HUES64 (cell line): ENCODE measurements at regions not wholly inside any gene's neighbourhood (a gene's known extent, or its start where the extent isn't known, plus 50 kb on each side); places are given as distances from the start of the nearest gene placed in this dataset.

Experiments
- H3K27ac ChIP-seq: 2 replicates; pipeline ENCODE4 v1.7.0; 2013; ENCODE audit warnings: low read depth, low read length, inconsistent platforms
- H3K27me3 ChIP-seq: 2 replicates; pipeline ENCODE4 v1.6.1; 2013; ENCODE audit warnings: mild to moderate bottlenecking, low read length; ENCODE audit not compliant: insufficient read depth
- H3K36me3 ChIP-seq: 2 replicates; pipeline ENCODE4 v1.6.1; 2013; ENCODE audit warnings: mild to moderate bottlenecking, low read length; ENCODE audit not compliant: insufficient read depth
- H3K4me1 ChIP-seq: 2 replicates; pipeline ENCODE4 v1.6.1; 2013; ENCODE audit warnings: mild to moderate bottlenecking, low read length, moderate library complexity; ENCODE audit not compliant: insufficient read depth
- H3K4me3 ChIP-seq: 2 replicates; pipeline ENCODE4 v1.5.1; 2013; ENCODE audit warnings: mild to moderate bottlenecking, low read length, moderate library complexity
- H3K9ac ChIP-seq: 2 replicates; pipeline ENCODE4 v1.6.1; 2013; ENCODE audit warnings: mild to moderate bottlenecking, low read depth, low read length
- H3K9me3 ChIP-seq: 2 replicates; pipeline ENCODE4 v1.6.1; 2013; ENCODE audit warnings: low read depth, low read length; ENCODE audit not compliant: insufficient read depth
- WGBS: fragments of 150-250, 120-280 bp; methylation state at CpG from one replicate; pipeline ENCODE4 v1.1.7; 2013; ENCODE audit warnings: missing lambda C conversion rate; 5-methylcytosine and 5-hydroxymethylcytosine counted together

- Histone ChIP-seq H3K9ac (no peak overlapping the region), H3K4me1 (no peaks in the 10 kb centered on the region), H3K9me3 (no peaks in the 10 kb centered on the region), H3K27ac (no peak overlapping the region), H3K27me3 (no peaks in the 10 kb centered on the region), H3K4me3 (no peak overlapping the region), H3K36me3 (no peaks in the 10 kb centered on the region)
- WGBS = 87% methylated on average over 4 of the region's 4 CpGs
These were observed 106.4 kb upstream of the C14orf180 start for GRCh38 chr14:104473244-104473565.

DNA sequence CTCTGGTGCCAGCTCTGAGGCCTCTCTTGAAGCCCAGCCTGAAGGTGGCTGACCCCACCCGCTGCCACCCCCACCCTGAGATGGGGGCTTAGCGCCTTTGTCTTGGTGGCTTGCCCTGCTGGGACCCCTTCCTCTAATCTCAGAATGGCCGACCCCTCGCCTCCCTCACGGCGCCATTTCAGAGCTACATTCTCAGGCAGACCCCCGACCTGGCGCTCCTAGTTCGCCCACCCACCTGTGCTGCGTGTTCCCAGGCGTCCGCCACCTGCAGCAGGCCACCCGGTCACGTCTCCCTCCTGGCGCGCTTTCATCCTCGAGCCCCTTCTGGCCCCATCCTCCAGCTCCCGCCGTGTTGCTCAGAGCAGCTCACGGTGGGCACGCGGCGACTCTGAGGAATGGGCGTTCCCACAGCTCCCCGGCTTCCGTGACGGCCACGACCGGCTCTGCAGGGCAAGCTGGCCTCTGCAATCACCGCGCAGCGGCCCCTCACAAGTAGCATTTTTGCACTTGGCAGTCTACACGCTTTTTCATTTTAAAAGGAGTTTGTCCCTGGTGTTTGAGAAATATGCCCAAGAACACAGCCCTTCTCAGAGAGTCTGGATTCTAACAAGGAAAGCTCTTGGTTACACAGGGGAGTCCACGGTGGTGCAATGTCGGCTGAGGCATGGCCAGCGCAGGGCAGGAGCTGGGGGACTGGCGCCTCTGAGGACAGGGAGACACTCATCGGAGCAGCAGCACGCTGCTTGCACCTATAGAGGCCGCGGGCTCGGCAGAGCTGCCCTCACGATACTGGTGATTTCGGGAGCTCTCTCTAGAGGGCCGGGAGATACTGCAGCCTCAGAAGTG, 105.7 kb upstream of the C14orf180 start:
- WGBS = 94% methylated on average over 45 of the region's 45 CpGs
- Histone ChIP-seq H3K36me3 (no peaks in the 10 kb centered on the region), H3K27me3 (no peaks in the 10 kb centered on the region), H3K9me3 (no peaks in the 10 kb centered on the region), H3K4me3 (no peak overlapping the region), H3K9ac (no peak overlapping the region), H3K4me1 (no peaks in the 10 kb centered on the region), H3K27ac (no peak overlapping the region)

GRCh38 chr14:104474495-104475213, 104.9 kb upstream of the C14orf180 start:
- 92% methylated on average over 18 of the region's 18 CpGs for WGBS
- Histone ChIP-seq H3K9me3 (no peaks in the 10 kb centered on the region), H3K4me1 (no peaks in the 10 kb centered on the region), H3K27me3 (no peaks in the 10 kb centered on the region), H3K9ac (no peak overlapping the region), H3K27ac (no peak overlapping the region), H3K4me3 (no peak overlapping the region), H3K36me3 (no peaks in the 10 kb centered on the region)

DNA sequence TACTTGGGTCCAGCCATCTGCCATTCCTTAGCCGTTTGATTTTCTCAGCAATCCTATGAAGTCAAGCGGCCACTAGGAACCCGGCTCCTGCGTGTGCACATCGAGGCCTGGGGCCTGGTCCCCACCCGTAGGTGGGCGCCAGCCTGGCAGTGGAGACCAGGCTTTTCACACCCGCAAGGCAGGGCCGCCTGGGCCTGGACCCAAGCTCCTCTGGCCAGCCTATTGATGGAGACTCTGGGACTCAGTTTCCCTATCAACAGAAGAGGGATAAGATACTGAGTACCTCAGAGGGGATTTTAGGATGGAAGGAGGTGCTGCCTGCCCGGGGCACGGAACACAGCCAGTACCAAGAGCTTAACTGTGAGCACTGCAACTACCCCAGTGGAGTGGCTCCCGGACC, 104.3 kb upstream of the C14orf180 start:
- WGBS = 90% methylated on average over 12 of the region's 12 CpGs

GRCh38 chr14:104475802-104476201, 103.8 kb upstream of the C14orf180 start:
- Histone ChIP-seq H3K4me1 (no peaks in the 10 kb centered on the region), H3K4me3 (no peak overlapping the region), H3K9ac (no peak overlapping the region), H3K36me3 (no peaks in the 10 kb centered on the region), H3K9me3 (no peaks in the 10 kb centered on the region), H3K27ac (no peak overlapping the region), H3K27me3 (no peaks in the 10 kb centered on the region)
- WGBS = 97% methylated on average over 10 of the region's 10 CpGs

More for the DNA sequence above, 104.3 kb upstream of the C14orf180 start:
- no peak overlapping the region for H3K9ac ChIP-seq
- no peak overlapping the region for H3K27ac ChIP-seq
- no peaks in the 10 kb centered on the region for H3K4me1 ChIP-seq
- H3K36me3 ChIP-seq = no peaks in the 10 kb centered on the region
- H3K4me3 ChIP-seq = no peak overlapping the region
- no peaks in the 10 kb centered on the region for H3K9me3 ChIP-seq
- H3K27me3 ChIP-seq = no peaks in the 10 kb centered on the region

- Histone ChIP-seq H3K9me3 (peaks cover 5% of the 10 kb centered on the region; the same call in 1 of the 2 replicates), H3K4me3 (no peak overlapping the region), H3K36me3 (no peaks in the 10 kb centered on the region), H3K27me3 (no peaks in the 10 kb centered on the region), H3K9ac (no peak overlapping the region), H3K27ac (no peak overlapping the region), H3K4me1 (no peaks in the 10 kb centered on the region)
- WGBS = 95% methylated on average over 10 of the region's 10 CpGs
These were observed 103.1 kb upstream of the C14orf180 start for GRCh38 chr14:104476437-104476836.

DNA sequence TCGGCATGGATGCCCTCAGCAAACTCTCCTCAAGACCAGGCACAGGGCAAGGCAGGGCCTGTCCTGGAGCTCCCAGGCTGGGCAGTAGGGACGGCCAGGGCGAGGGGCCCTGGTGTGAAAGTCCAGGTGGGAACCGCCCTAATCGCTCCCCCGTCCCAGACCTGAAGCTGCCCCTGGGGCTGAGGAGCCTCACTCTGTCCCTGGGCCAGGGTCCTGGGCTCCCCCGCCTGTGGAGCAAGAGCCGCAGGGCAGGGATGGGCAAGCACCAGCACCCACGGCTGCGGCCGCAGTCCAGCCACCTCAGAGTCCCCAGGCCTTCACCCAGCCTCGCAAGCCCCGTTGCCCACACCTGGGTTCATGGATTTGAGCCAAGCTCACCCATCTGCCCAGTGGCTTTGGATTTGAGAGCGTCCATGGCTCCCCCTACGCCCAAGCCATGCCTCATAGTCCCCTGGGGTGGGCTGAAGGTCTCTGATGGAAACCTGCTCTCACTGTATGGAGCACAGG, 102.4 kb upstream of the C14orf180 start:
- no peaks in the 10 kb centered on the region for H3K27me3 ChIP-seq
- WGBS = 95% methylated on average over 15 of the region's 15 CpGs
- no peaks in the 10 kb centered on the region for H3K36me3 ChIP-seq
- H3K4me1 ChIP-seq = no peaks in the 10 kb centered on the region
- no peak overlapping the region for H3K9ac ChIP-seq
- H3K4me3 ChIP-seq = no peak overlapping the region
- peaks cover 11% of the 10 kb centered on the region for H3K9me3 ChIP-seq
- H3K27ac ChIP-seq = no peak overlapping the region

DNA sequence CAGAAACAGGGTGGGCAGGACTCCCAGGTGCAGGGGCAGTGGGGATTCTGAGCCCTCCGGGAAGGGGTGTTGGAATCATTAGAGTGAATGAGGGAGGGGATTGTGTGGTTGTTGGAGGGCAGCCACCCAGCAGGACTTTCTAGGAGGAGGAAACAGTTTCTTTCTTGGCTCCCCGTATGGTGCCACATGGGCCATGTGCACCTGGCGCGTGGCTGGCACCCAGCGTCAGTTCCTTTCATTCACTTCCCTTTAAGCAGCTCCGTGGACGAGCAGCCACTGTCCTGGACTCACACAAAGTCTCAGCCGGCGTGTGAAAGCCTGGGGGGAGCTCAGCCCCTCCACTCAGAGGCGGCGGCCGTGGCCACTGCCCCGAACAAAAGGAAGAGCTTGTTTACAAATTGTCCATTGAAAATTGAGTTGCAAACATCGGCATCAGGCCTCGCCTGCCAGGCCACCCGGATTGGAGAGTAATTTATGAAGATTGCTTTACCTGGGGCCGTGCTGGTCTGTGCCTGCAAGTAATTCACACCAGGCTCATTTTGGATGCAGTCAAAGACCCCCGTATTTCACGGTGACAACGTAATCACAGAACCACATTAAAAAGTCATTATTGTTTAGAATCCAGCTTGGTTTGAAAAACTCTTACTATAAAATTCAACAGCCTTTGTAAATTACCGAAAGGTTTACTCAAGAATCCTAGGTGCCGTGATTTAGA, 101.7 kb upstream of the C14orf180 start:
- Histone ChIP-seq H3K4me3 (no peak overlapping the region), H3K27me3 (no peaks in the 10 kb centered on the region), H3K9me3 (peaks cover 11% of the 10 kb centered on the region), H3K27ac (no peak overlapping the region), H3K4me1 (no peaks in the 10 kb centered on the region), H3K9ac (no peak overlapping the region), H3K36me3 (no peaks in the 10 kb centered on the region)
- 93% methylated on average over 22 of the region's 22 CpGs for WGBS

DNA sequence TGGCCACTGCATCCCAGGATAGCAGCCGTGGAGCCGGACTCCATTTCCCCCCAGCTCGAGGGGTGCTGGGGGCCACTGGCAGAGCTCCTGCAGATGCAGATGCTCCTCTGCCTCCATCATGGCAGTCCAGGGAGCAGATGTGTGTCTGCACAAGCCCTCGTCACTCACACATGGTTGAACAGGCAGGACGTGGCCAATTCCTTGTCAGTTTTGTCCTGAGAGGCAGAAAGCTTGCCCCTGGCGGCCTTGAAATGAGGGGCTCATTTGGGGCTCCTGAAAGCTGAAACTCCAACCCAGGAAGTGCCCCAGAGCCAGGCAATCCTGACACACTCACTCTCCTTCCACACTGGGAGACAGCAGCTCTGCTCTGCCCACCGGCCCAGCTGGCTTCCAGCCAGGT, 100.9 kb upstream of the C14orf180 start:
- Histone ChIP-seq H3K9me3 (peaks cover 11% of the 10 kb centered on the region), H3K9ac (no peak overlapping the region), H3K36me3 (no peaks in the 10 kb centered on the region), H3K27me3 (no peaks in the 10 kb centered on the region), H3K4me3 (no peak overlapping the region), H3K4me1 (no peaks in the 10 kb centered on the region), H3K27ac (no peak overlapping the region)
- WGBS = 91% methylated on average over 7 of the region's 7 CpGs

GRCh38 chr14:104479901-104480300, 99.7 kb upstream of the C14orf180 start:
- 90% methylated on average over 10 of the region's 10 CpGs for WGBS
- Histone ChIP-seq H3K4me1 (no peaks in the 10 kb centered on the region), H3K27me3 (no peaks in the 10 kb centered on the region), H3K27ac (no peak overlapping the region), H3K4me3 (no peak overlapping the region), H3K9ac (no peak overlapping the region), H3K9me3 (peaks cover 11% of the 10 kb centered on the region), H3K36me3 (no peaks in the 10 kb centered on the region)

GRCh38 chr14:104481323-104481722, 98.2 kb upstream of the C14orf180 start:
- 92% methylated on average over 10 of the region's 10 CpGs for WGBS
- H3K9me3 ChIP-seq = peaks cover 11% of the 10 kb centered on the region
- no peaks in the 10 kb centered on the region for H3K27me3 ChIP-seq
- no peaks in the 10 kb centered on the region for H3K36me3 ChIP-seq
- H3K4me1 ChIP-seq = no peaks in the 10 kb centered on the region
- H3K4me3 ChIP-seq = no peak overlapping the region
- H3K27ac ChIP-seq = no peak overlapping the region
- no peak overlapping the region for H3K9ac ChIP-seq
